ENCODE measurements at regions not wholly inside any gene's neighbourhood (a gene's known extent, or its start where the extent isn't known, plus 50 kb on each side); places are given as distances from the start of the nearest gene placed in this dataset.
A peak's percentile ranks its signal among the peaks of the same experiment; 100 is the strongest.
"Not testable (repeated sequence)": the region's sequence is repeated elsewhere in the genome, so short reads cannot be mapped to it uniquely, and the experiment has no call there.

GRCh38 chr20:26218301-26218700 is 521.6 kb upstream of the ZNF337 start:
- no peak for DNase-seq (ENCODE audit: low spot score)

GRCh38 chr20:26216025-26216424 is 519.4 kb upstream of the ZNF337 start:
- no peak for DNase-seq (ENCODE audit: low spot score)

DNA sequence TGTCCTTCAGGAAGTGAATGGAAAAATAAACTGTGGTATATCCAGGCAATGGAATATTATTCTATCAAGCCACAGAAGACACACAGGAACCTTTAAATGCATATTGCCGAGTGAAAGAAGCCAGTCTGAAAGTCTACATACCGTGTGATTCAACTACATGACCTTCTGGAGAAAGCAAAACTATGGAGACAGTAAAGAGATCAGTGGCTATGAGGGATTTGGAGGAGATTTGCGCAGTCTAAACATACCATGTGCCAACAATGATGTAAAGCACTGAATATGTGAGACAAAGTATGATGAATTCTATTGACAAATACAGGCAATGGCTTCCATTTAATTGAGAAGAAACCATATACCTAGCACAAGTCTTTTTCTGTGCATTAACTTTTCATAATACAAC is 518.3 kb upstream of the ZNF337 start:
- no peak for DNase-seq (ENCODE audit: low spot score)

GRCh38 chr20:26209171-26209941 is 512.7 kb upstream of the ZNF337 start:
- DNase-seq (ENCODE audit: low spot score), result no peak

GRCh38 chr20:26208296-26209091 is 511.8 kb upstream of the ZNF337 start:
- DNase-seq (ENCODE audit: low spot score), result no peak

DNA sequence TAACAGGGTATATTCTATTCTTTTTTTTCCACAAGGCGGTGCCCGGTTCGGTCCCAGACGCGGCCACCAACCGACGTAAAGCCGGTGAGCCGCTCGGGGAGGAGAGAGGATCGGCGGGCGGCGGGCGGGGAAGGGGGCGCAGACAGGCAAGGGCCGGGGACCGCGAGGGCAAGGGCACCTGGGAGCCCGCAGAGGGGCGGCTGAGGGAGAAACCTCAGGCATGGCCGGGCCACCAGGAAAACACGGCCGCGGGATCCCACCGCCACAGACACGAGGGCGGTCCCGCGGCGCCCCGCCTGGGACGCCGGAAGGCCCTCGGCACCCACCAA is 511.3 kb upstream of the ZNF337 start:
- DNase-seq (ENCODE audit: low spot score), result not testable (repeated sequence)

DNA sequence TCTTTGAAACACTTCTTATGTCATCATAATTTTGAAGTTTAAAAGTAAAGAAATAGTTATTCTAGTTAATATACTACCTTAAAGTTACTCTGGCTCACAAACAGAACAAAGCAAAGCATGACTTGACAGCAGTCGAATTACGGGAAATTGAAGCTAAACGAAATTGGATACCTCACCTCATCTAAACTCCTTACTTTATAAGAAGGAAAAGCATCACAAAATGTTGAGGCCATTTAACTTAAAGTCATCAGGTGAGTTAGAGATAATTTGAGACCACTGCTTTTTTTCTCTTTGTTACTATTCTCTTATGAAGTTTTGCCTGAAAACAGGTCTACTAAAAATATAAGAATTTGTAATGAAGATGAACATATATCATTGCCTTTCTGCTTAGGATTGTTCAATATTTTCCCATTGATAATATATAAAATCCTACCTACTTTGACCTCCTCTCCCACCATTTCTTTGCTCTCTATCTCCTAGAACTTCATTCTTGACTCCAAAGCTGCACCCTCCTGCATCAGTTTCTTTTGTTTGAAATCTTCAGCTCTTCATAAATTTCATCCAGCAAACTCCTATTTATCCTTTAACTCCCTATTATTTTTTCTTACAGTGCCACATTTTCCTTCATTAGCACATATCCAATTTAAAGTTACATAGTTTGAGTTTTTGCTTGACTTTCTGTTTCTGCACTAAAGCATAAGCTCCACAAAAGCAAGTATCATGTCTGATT is 510.7 kb upstream of the ZNF337 start:
- DNase-seq (ENCODE audit: low spot score), result no peak

DNA sequence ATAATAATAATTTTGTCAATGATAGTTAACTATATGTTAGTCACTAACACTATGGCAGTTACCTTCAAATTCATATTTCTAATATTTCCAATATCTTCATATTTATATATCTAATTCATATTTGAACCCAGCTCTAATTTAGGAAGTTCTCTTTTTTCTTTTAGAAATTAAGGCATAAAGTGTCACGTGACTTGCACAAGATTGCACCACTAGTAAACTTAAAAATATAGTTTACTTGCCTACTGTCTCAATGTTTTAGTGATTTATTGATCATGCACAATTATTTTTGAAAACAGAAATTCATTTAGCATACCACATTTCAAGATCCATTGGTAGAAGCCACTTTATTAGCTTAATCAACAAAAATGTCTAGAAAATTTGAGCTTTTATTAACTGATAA is 508.7 kb upstream of the ZNF337 start:
- no peak for DNase-seq (ENCODE audit: low spot score)

- not testable (repeated sequence) for DNase-seq (ENCODE audit: low spot score)
Observed at GRCh38 chr20:26201026-26201425, 504.4 kb upstream of the ZNF337 start.

DNA sequence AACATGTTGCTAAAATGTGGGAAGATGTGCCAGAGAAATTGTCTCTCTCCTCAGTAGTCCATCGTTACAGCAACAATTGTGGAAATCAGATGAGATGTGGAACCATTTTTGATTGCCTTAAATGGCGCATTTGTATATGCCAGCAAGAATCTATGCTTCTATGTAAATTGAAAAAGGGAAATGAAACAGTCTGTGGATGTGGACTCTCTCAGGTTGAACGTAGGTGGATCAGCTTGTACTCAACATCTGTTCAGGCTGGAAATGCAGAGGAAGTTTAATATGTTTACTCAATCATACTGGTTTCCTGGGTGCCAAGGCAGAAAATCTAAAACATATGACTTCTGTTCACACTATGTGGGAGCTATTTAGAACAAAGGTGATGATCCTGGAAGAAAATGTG is 490.7 kb upstream of the ZNF337 start:
- not testable (repeated sequence) for DNase-seq (ENCODE audit: low spot score)

DNA sequence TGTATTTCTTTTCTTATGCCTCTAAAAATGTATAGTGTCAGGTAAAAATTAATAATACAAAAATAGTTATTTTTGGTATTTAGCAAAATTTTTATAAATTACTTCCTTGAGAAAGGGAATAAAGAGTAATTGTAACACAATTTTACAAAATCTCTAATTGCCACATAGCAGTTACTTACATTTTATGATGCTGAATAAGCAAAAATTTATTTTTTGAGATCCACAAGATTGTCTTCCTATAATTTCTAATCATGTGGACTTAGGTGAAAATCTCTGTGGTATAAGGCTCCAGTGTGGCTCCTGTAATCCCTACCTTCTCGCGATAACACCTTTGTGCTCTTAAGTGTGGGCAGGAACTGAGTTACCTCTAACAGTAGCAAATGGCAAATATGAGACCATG is 487.1 kb upstream of the ZNF337 start:
- not testable (repeated sequence) for DNase-seq (ENCODE audit: low spot score)

GRCh38 chr20:26181364-26181763 is 484.7 kb upstream of the ZNF337 start:
- not testable (repeated sequence) for DNase-seq (ENCODE audit: low spot score)

- not testable (repeated sequence) for DNase-seq (ENCODE audit: low spot score)
Observed at GRCh38 chr20:26171875-26172274, 475.2 kb upstream of the ZNF337 start.

DNA sequence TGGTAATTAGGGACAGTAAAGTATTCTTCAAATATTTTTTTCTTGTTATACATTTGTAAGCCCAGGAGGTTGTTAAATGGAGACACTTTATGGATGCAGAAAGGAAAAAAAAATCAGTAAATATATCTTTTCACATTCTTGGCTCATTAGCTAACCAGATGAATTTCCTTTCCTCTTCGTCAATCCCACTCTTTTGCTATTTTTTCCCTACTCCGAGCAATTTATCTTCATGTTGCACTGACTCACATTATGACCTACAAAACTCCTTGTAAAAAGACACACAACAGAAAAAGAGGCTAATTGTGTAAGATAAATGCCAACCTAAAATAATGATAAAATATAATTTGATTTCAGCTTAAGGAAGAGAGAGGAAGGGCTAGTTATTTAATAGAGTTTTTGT is 472.9 kb upstream of the ZNF337 start:
- DNase-seq (ENCODE audit: low spot score), result no peak

- DNase-seq (ENCODE audit: low spot score), result no peak
Observed at GRCh38 chr20:26167499-26167898, 470.8 kb upstream of the ZNF337 start.

DNA sequence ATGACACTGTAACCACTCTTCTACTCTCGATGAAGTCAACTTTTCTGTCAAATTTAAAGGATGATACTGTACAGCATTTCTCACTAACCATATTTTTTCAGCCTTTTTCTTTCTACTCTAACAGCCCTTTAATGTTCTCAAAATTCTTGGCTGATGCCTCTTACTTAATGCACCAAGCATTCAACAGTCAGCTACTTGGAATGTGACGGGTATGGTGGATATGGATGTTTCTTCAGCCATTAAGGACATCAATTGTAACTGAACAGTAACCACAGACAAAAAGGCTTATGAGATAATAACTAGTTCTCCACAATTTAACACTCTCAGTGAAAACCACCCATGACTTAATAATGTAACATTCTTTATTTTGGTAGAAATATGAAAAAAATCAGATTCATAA is 467.2 kb upstream of the ZNF337 start:
- DNase-seq (ENCODE audit: low spot score), result no peak

GRCh38 chr20:26163151-26163550 is 466.5 kb upstream of the ZNF337 start:
- not testable (repeated sequence) for DNase-seq (ENCODE audit: low spot score)

- not testable (repeated sequence) for DNase-seq (ENCODE audit: low spot score)
Observed at GRCh38 chr20:26161741-26162140, 465.1 kb upstream of the ZNF337 start.

- not testable (repeated sequence) for DNase-seq (ENCODE audit: low spot score)
Observed at GRCh38 chr20:26160916-26161315, 464.3 kb upstream of the ZNF337 start.

DNA sequence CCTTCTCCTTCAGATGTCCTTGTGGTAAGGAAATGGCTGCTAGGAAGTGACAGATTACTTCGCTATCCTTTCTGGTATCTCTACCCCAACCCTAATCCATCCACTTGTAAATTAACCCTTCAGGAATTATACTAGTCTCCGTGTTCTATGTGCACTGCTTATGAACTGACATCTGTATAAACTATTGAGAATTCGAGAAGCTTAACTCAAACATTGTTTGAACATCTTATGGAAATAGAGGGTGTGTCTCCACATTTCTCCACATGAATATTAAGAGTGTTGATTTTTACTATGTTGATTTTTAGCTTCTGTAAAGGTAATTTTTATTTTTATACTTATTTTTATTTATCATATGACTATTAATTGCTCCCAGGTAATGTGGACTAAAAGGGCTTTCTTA is 457.6 kb upstream of the ZNF337 start:
- no peak for DNase-seq (ENCODE audit: low spot score)

DNA sequence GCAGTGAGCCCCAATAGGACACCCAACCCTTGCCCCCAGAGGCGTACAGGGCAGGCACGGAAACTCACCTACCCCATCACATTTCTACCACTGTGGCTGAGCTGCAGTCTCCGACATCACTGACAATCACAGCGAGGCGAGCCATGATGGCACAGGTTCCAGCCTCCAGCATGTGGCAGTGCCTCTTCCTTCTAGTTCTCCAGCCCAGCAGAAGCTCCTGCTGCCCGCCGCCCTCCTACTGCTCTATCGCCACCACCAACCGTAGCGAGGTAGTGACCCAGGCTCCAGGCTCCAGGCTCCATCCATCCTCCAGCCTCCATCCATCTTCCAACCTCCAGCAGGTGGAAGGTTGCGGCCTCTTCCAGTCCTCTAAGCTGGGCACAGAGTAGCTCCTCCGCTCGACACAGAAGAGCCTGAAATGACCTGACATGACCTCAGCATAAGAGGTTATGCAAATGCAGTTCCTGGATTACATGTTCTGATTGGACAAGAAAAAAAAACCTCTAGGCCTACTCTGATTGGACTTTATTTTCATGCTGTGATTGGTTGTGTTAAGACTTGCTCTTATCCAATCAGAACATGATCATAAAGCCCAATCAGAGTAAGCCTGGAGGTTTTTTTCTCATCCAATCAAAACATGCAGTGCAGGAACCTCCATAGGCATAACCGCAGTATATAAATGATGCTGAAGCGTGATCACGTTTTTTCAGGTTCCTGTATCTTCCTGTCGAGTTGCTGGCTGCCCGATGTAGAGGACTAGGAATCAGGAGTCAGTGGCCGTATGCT is 438.9 kb upstream of the ZNF337 start:
- DNase-seq (ENCODE audit: low spot score), result peak; percentile 35

- no peak for DNase-seq (ENCODE audit: low spot score)
Observed at GRCh38 chr20:26134606-26135005, 438.0 kb upstream of the ZNF337 start.

Measured in SK-N-DZ (cell line).